HG03575 (cell line): ENCODE measurements at regions not wholly inside any gene's neighbourhood (a gene's known extent, or its start where the extent isn't known, plus 50 kb on each side); places are given as distances from the start of the nearest gene placed in this dataset.

Experiments
- ATAC-seq: cut with Tn5 transposase; IDR thresholded peaks from one replicate; pipeline ENCODE4 v1.9.1; 2021; ENCODE audit not compliant: unreplicated experiment, insufficient number of reproducible peaks, low FRiP score; ENCODE audit errors: extremely low read depth

DNA sequence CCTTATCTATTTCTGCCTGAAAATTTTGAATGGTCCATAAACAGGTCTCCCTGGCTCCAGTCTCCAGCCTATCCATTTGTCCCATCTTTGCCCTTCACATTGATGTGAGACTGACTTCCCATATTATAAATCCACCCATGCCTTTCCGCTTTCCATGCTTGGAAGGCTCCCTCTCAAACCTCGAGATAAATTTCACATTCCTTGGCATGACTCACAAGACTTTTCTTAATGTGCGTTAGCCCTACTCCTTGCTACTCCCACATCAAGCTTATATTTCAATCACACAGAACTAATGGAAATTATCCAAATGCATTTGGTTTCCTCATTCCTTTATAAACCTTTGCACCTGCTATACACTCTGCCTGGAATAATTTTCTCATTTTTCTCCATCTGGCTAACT is 163.7 kb upstream of the NTM start:
- no peak for ATAC-seq

- no peak for ATAC-seq
Observed at GRCh38 chr11:131207901-131208300, 162.5 kb upstream of the NTM start.

DNA sequence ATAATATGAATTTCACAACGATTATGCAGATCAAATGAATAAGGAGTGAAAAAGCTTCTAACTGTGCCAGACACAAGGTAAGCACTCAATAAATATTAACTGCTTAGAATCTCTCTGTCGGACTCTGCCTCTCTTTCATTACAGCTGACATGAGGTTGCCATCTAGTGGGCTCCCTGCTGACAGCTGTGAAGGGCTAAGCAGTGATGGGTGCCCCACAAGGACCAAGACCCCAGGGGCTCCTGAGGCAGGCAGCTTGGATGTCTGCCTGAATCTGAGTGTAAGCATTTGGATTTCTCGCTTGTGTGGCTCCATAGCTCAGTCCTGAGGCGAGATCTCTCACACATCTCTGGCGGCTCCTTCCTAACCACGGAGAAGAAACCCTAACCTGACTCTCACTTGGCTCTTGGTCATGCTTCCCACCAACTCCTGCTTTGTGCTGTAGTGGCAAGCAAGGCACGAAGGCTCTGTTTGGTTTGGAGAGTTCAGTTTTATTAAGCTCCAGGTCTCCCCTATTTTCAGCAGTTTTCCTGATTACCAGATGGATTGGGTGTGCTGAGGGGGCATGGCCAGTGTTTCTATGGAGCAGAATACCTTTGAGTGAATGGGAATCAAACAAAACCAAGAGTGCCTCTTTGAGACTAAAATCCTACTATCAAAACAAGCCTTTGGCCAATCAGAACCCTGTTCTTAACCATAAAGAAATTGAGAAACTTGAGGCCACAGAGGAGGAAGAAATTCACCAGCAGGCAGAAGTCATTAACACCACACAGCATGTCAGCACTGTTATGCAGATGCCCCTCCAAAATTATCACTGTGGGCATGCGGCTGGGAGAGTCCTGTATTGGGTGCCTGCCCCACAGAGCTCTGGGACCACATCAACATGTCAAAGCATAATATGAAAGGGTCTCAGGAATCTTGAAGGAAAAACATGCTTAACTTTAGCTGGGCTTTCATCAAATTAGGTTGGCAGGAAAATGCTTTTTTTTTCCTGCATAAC is 152.8 kb upstream of the NTM start:
- no peak for ATAC-seq

DNA sequence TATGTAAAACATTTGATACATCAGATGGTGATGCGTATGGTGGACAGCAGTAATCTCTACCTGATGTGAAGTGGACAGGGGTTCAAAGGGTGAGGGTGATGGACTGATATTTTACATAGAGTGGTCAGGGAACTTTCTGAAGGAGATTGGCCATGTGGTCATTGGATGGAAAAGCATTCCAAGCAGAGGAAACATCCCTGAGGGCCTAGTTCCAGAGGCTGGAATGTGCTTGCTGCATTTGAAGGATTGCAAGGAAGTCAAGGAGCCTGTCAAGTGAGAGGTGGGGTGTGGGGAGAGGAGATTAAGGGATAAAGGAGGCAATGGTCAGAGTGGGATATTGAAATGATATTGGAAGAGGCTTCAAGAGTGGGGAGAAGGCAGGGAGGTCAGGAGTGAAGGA is 151.9 kb upstream of the NTM start:
- ATAC-seq = no peak

GRCh38 chr11:131219646-131220045 is 150.8 kb upstream of the NTM start:
- no peak for ATAC-seq

DNA sequence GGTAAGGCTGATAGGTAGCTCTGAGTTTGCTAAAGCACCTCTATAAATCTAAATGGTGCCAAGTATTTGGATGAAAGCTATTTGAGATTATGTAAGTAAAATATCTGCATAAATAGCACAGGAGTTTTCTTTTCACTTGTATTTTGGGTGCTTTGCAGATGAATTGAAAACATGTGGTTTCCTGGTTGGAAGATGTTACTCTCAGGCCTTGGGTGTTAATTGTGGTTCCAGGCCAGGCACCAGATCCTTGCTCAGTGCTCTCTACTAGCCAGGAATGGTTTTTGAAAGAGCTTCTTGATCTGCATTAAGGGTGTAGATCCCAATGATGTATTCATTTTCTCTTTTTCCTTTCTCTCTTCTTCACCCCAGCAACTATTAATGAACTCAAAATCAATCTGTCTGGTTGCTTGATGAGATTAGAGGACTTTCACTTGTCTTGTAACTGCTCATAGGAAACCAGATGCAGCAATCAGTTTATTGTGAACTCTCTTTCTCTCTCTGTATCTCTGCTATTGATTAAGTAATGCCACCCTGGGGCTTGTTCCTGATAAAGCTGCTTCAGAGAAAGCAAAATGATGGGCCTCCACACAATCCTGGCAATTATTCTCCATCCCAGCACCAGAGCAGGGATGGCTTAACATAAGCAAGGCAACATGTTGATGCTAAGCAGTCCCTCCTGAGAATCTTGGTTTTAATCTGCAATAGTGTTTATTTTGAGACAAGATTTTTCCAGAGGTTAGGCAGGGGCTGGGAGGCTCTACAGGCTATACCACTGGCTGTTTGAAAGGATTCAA is 147.0 kb upstream of the NTM start:
- no peak for ATAC-seq

- no peak for ATAC-seq
Observed at GRCh38 chr11:131228378-131228777, 142.0 kb upstream of the NTM start.

DNA sequence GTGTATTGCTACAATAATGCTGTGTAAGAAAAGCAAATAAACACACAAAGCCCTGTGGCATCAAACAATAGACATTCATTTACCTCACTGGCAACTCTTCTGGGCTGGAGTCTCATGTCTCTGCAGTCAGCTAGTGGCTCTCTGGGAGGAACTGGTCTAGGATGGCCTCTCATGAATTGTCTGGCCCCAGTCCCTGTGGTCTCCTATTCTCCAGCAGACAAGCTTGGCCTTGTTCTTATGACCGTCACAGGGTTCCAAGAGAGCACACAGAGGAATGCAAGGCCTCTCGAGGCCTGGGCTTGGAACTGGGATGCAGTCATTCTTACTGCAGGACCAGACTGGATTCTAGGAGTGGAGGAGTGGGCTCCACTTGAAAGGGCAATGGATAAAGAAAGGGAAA is 141.2 kb upstream of the NTM start:
- ATAC-seq = no peak

- no peak for ATAC-seq
Observed at GRCh38 chr11:131231317-131231940, 139.0 kb upstream of the NTM start.

- ATAC-seq = no peak
Observed at GRCh38 chr11:131232261-131232660, 138.2 kb upstream of the NTM start.

DNA sequence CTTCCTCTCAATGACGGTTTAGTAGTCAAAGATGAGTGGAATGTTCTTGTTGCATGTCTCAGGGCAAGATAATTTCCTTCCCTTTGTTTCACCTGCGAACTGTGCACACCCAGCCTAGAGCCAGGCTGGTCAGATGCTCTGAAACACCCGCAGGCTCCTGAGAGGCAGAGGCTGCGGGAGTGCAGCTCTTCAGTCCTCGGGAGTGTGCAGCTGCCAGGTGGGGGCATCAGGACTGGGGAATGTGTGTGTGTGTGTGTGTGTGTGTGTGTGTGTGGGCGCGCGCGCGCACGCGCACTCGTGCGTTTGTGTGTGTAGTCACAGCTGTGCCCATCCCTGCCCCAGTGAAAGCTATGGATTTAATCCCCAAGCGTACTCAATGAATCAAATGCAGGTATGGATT is 136.2 kb upstream of the NTM start:
- no peak for ATAC-seq

GRCh38 chr11:131235328-131236298 is 134.8 kb upstream of the NTM start:
- ATAC-seq = no peak

DNA sequence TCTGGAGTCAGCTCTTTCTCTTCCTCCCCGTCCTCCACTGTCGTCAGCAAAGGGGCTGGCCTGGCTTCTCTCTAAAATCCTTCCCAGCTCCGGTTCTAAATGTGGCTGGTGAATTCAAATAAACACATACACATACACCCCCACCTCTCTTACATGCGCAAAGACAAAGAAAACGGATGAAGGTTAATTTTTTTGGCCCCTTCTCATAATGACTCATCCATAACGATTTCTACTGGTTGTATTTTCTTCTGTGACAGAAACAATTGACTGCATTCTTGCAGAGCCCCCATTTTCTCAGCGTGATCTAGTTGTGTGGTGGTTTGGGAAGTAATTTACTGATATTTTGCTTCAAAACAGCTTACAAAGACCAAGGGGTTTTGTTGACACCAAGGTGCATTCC is 130.0 kb upstream of the NTM start:
- ATAC-seq = no peak

GRCh38 chr11:131242476-131243000 is 127.9 kb upstream of the NTM start:
- no peak for ATAC-seq

DNA sequence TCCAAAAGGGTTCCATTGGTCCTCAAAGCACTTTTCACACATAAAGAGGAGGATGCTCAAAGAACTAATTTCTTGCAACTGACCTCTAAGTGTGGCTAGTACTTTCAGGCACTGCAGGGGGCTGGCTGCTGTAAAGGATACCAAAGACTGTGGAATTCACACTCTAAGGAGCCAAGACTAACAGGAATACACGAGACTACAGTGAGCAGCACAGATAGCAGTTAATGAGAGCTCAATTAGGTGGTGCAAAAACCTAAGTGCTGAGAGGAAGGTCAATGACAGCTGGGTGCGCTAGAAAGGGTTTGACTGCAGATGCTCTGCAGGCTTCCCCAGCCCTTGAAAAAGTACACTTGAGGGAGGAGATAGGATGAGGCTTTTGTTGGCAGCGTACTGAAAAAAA is 124.3 kb upstream of the NTM start:
- ATAC-seq = no peak

GRCh38 chr11:131246663-131247062 is 123.8 kb upstream of the NTM start:
- no peak for ATAC-seq

DNA sequence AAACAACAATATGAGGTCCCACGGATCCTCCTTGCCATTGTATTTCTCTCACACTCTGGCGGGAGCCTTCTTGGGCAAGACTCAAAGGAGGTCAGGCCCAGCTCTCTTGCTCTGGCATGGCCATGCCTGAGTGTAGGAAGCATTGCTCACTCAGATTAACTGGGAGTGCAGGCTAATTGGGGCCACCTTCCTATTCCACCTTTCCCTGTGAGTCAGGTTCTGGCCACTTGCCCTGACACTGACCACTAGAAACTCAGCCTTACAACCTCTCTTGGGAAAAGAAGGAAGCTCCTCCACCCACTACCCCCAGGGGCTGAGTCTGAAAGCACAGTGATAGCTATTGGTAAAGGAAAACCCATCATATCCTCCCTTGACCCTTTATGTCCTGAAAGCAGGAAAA is 121.8 kb upstream of the NTM start:
- no peak for ATAC-seq

DNA sequence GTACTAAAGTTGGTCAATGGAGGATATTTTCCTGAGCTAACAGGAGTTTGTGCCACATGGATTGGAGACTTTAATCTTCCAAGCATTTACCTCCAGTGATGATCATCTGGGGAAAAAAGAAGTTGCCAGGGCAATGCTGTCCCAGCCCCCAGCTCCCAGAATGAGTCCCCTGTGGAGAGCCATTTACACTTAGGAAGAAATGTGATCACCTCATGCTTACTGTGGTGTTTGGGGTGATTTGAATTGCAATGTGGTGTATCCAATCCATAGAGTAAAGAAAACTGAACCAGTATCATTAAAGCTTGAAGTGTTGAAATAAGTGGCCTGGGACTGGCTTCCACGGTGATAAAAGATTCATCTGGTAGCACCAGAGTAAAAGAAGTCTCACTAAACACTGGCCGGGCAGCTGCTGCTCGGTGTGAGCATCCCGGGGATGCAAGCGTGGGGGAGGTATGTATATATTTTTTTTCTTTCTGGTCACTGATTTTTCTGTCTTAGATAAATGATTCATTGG is 117.2 kb upstream of the NTM start:
- no peak for ATAC-seq
